HG03469 (cell line): ENCODE measurements at regions not wholly inside any gene's neighbourhood (a gene's known extent, or its start where the extent isn't known, plus 50 kb on each side); places are given as distances from the start of the nearest gene placed in this dataset.
"Not testable (repeated sequence)": the region's sequence is repeated elsewhere in the genome, so short reads cannot be mapped to it uniquely, and the experiment has no call there.

Source experiments
- ATAC-seq: cut with Tn5 transposase; IDR thresholded peaks from one replicate; pipeline ENCODE4 v1.9.1; 2021; ENCODE audit warnings: mild to moderate bottlenecking, moderate library complexity, moderate number of reproducible peaks; ENCODE audit not compliant: unreplicated experiment

- not testable (repeated sequence) for ATAC-seq
These were observed 407.3 kb upstream of the ADAMTSL1 start for GRCh38 chr9:18066608-18067007.

GRCh38 chr9:18067548-18068120, 406.3 kb upstream of the ADAMTSL1 start:
- ATAC-seq, result no peak

- ATAC-seq, result no peak
These were observed 405.1 kb upstream of the ADAMTSL1 start for GRCh38 chr9:18068900-18069299.

- ATAC-seq, result no peak
These were observed 402.3 kb upstream of the ADAMTSL1 start for GRCh38 chr9:18071651-18072060.

GRCh38 chr9:18073002-18073401, 401.0 kb upstream of the ADAMTSL1 start:
- ATAC-seq, result no peak

GRCh38 chr9:18074041-18074440, 399.9 kb upstream of the ADAMTSL1 start:
- no peak for ATAC-seq

GRCh38 chr9:18075253-18075952, 398.6 kb upstream of the ADAMTSL1 start:
- ATAC-seq, result no peak

- ATAC-seq, result no peak
These were observed 395.8 kb upstream of the ADAMTSL1 start for GRCh38 chr9:18077941-18078678.

- ATAC-seq, result no peak
These were observed 381.8 kb upstream of the ADAMTSL1 start for GRCh38 chr9:18092138-18092537.

GRCh38 chr9:18106006-18106560, 367.9 kb upstream of the ADAMTSL1 start:
- no peak for ATAC-seq

GRCh38 chr9:18109675-18110074, 364.3 kb upstream of the ADAMTSL1 start:
- ATAC-seq, result no peak

GRCh38 chr9:18111146-18111545, 362.8 kb upstream of the ADAMTSL1 start:
- ATAC-seq, result no peak

GRCh38 chr9:18114559-18115475, 359.1 kb upstream of the ADAMTSL1 start:
- no peak for ATAC-seq

GRCh38 chr9:18118268-18118667, 355.7 kb upstream of the ADAMTSL1 start:
- no peak for ATAC-seq

- ATAC-seq, result no peak
These were observed 351.8 kb upstream of the ADAMTSL1 start for GRCh38 chr9:18122171-18122570.

GRCh38 chr9:18124760-18125159, 349.2 kb upstream of the ADAMTSL1 start:
- no peak for ATAC-seq

- ATAC-seq, result no peak
These were observed 347.0 kb upstream of the ADAMTSL1 start for GRCh38 chr9:18126831-18127498.

GRCh38 chr9:18127499-18127875, 346.5 kb upstream of the ADAMTSL1 start:
- ATAC-seq, result no peak

GRCh38 chr9:18129809-18130334, 344.1 kb upstream of the ADAMTSL1 start:
- no peak for ATAC-seq
